ENCODE measurements at regions not wholly inside any gene's neighbourhood (a gene's known extent, or its start where the extent isn't known, plus 50 kb on each side); places are given as distances from the start of the nearest gene placed in this dataset.

- TF ChIP-seq CTCF (IDR thresholded peaks at IDR 0.05; ENCODE audit: unreplicated experiment in 3 of 3), result no peak
- Mint-ChIP-seq H3K27me3 (ENCODE audit: low read depth) (peaks cover 4% of the 10 kb centered on the region), H3K4me3 (no peak overlapping the region), H3K27ac (no peak overlapping the region), H3K4me1 (peaks cover 6% of the 10 kb centered on the region), H3K9me3 (no peaks in the 10 kb centered on the region), H3K36me3 (ENCODE audit: low read depth) (no peaks in the 10 kb centered on the region)
Measured at GRCh38 chr5:153421676-153422075, 68.8 kb upstream of the GRIA1 start.

GRCh38 chr5:153425914-153426313, 64.6 kb upstream of the GRIA1 start:
- H3K9me3 Mint-ChIP-seq, result no peaks in the 10 kb centered on the region
- no peak overlapping the region for H3K27ac Mint-ChIP-seq
- H3K36me3 Mint-ChIP-seq (ENCODE audit: low read depth), result no peaks in the 10 kb centered on the region
- peaks cover 6% of the 10 kb centered on the region for H3K4me1 Mint-ChIP-seq
- peaks cover 9% of the 10 kb centered on the region for H3K27me3 Mint-ChIP-seq (ENCODE audit: low read depth)
- TF ChIP-seq CTCF (IDR thresholded peaks at IDR 0.05; ENCODE audit: unreplicated experiment in 3 of 3), result no peak
- no peak overlapping the region for H3K4me3 Mint-ChIP-seq

GRCh38 chr5:153429761-153430380, 60.6 kb upstream of the GRIA1 start:
- H3K9me3 Mint-ChIP-seq, result no peaks in the 10 kb centered on the region
- H3K36me3 Mint-ChIP-seq (ENCODE audit: low read depth), result no peaks in the 10 kb centered on the region
- no peak for TF ChIP-seq CTCF (IDR thresholded peaks at IDR 0.05; ENCODE audit: unreplicated experiment in 3 of 3)
- no peak overlapping the region for H3K27ac Mint-ChIP-seq
- H3K27me3 Mint-ChIP-seq (ENCODE audit: low read depth), result peaks cover 10% of the 10 kb centered on the region
- no peaks in the 10 kb centered on the region for H3K4me1 Mint-ChIP-seq
- no peak overlapping the region for H3K4me3 Mint-ChIP-seq

- no peaks in the 10 kb centered on the region for H3K9me3 Mint-ChIP-seq
- H3K4me3 Mint-ChIP-seq, result no peak overlapping the region
- no peak overlapping the region for H3K27ac Mint-ChIP-seq
- TF ChIP-seq CTCF (IDR thresholded peaks at IDR 0.05; ENCODE audit: unreplicated experiment in 3 of 3), result no peak
- peaks cover 10% of the 10 kb centered on the region for H3K27me3 Mint-ChIP-seq (ENCODE audit: low read depth)
- H3K4me1 Mint-ChIP-seq, result peaks cover 5% of the 10 kb centered on the region
- no peaks in the 10 kb centered on the region for H3K36me3 Mint-ChIP-seq (ENCODE audit: low read depth)
Measured at GRCh38 chr5:153432583-153432982, 57.9 kb upstream of the GRIA1 start.

GRCh38 chr5:153437251-153437650, 53.2 kb upstream of the GRIA1 start:
- peaks cover 5% of the 10 kb centered on the region for H3K4me1 Mint-ChIP-seq
- H3K4me3 Mint-ChIP-seq, result no peak overlapping the region
- H3K36me3 Mint-ChIP-seq (ENCODE audit: low read depth), result no peaks in the 10 kb centered on the region
- no peaks in the 10 kb centered on the region for H3K9me3 Mint-ChIP-seq
- no peak for TF ChIP-seq CTCF (IDR thresholded peaks at IDR 0.05; ENCODE audit: unreplicated experiment in 3 of 3)
- H3K27me3 Mint-ChIP-seq (ENCODE audit: low read depth), result peaks cover 5% of the 10 kb centered on the region
- H3K27ac Mint-ChIP-seq, result no peak overlapping the region

- Mint-ChIP-seq H3K4me3 (no peak overlapping the region), H3K36me3 (ENCODE audit: low read depth) (no peaks in the 10 kb centered on the region), H3K27ac (no peak overlapping the region), H3K27me3 (ENCODE audit: low read depth) (no peaks in the 10 kb centered on the region), H3K9me3 (no peaks in the 10 kb centered on the region), H3K4me1 (peaks cover 5% of the 10 kb centered on the region)
- TF ChIP-seq CTCF (IDR thresholded peaks at IDR 0.05; ENCODE audit: unreplicated experiment in 3 of 3), result no peak
Measured at GRCh38 chr5:153439130-153439529, 51.3 kb upstream of the GRIA1 start.

Measured in nephron (organoid).